Left lung (tissue), 4 donors: ENCODE measurements at regions not wholly inside any gene's neighbourhood (a gene's known extent, or its start where the extent isn't known, plus 50 kb on each side); places are given as distances from the start of the nearest gene placed in this dataset.
"Not testable (repeated sequence)": the region's sequence is repeated elsewhere in the genome, so short reads cannot be mapped to it uniquely, and the experiment has no call there.

Experiments
- ATAC-seq: fragments of 200-7000 bp; cut with Tn5 transposase; one replicate; pipeline ENCODE4 v1.9.1; 2020; ENCODE audit warnings: moderate library complexity
- DNase-seq, 4 donors: peaks; one replicate each; pipeline ENCODE4 v3.0.0-alpha.2; 2013 to 2020
- H3K27ac ChIP-seq, 2 donors: fragments of 200-600 bp; sonication (generic) in 1 of 2; one replicate each; pipeline versions ENCODE4 v1.5.0 to v1.8.0; 2020 to 2021
- H3K27me3 ChIP-seq, 2 donors: fragments of 200-600 bp; sonication (generic) in 1 of 2; one replicate each; pipeline versions ENCODE4 v1.5.0 to v1.8.0; 2020 to 2021
- H3K36me3 ChIP-seq, 2 donors: fragments of 200-600 bp; sonication (generic) in 1 of 2; one replicate each; pipeline versions ENCODE4 v1.5.0 to v1.8.0; 2020 to 2021
- H3K4me1 ChIP-seq, 2 donors: fragments of 200-600 bp; one replicate each; pipeline ENCODE4 v1.8.0; 2021
- H3K4me3 ChIP-seq, 2 donors: fragments of 200-600 bp; sonication (generic) in 1 of 2; one replicate each; pipeline versions ENCODE4 v1.5.0 to v1.8.0; 2020 to 2021; ENCODE audit warnings: mild to moderate bottlenecking in 1 of 2
- H3K9me3 ChIP-seq, 2 donors: fragments of 200-600 bp; sonication (generic) in 1 of 2; one replicate each; pipeline versions ENCODE4 v1.5.0 to v1.8.0; 2020 to 2021
- intact Hi-C, 2 donors: fragments of 100-400 bp; cut with DNase I; formaldehyde crosslinking; loops; one replicate each; pipeline versions ENCODE4 v1.11.2 to v1.14.2; 2022
- TF ChIP-seq, protein P1 (sequence below), 2 donors: fragments of 200-600 bp; sonication (generic) in 1 of 2; IDR thresholded peaks; one replicate each; pipeline versions ENCODE4 v1.5.0 to v1.8.0; 2021; ENCODE audit warnings: antibody characterized with exemption in 2 of 2
- donor health status: DM: no; HTN: yes; CAD: no.
- donor health status: DM: no; HTN: no; CAD: no.

DNA sequence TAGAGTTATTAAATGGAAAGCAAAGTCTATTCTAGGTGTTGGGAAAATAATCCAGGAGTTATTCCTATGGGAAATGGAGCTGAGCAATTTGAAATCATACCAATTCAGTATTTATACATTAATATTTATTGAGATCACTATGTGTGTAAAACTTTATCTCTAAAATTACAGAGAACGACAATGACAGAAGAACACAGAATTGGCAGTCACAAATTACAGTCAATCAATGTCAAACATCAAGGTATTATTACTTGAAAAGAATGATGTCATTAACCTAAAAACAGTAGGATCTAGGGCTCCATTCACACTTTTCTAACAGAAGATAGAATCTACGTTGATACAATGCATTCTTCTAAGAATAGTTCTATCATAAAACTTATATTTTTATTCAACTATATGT lies 154.9 kb upstream of the GJE1 start:
- Histone ChIP-seq H3K9me3 (peaks cover 0 to 3% of the 10 kb centered on the region in 2 donors), H3K27ac (no peak overlapping the region), H3K36me3 (no peaks in the 10 kb centered on the region), H3K27me3 (no peaks in the 10 kb centered on the region), H3K4me1 (no peaks in the 10 kb centered on the region), H3K4me3 (no peak overlapping the region)
- intact Hi-C loops = no loop called here
- ATAC-seq (no peak), DNase-seq (no peak)
- TF ChIP-seq, protein P1, sequence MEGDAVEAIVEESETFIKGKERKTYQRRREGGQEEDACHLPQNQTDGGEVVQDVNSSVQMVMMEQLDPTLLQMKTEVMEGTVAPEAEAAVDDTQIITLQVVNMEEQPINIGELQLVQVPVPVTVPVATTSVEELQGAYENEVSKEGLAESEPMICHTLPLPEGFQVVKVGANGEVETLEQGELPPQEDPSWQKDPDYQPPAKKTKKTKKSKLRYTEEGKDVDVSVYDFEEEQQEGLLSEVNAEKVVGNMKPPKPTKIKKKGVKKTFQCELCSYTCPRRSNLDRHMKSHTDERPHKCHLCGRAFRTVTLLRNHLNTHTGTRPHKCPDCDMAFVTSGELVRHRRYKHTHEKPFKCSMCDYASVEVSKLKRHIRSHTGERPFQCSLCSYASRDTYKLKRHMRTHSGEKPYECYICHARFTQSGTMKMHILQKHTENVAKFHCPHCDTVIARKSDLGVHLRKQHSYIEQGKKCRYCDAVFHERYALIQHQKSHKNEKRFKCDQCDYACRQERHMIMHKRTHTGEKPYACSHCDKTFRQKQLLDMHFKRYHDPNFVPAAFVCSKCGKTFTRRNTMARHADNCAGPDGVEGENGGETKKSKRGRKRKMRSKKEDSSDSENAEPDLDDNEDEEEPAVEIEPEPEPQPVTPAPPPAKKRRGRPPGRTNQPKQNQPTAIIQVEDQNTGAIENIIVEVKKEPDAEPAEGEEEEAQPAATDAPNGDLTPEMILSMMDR (IDR thresholded peaks at IDR 0.05) = no peak

DNA sequence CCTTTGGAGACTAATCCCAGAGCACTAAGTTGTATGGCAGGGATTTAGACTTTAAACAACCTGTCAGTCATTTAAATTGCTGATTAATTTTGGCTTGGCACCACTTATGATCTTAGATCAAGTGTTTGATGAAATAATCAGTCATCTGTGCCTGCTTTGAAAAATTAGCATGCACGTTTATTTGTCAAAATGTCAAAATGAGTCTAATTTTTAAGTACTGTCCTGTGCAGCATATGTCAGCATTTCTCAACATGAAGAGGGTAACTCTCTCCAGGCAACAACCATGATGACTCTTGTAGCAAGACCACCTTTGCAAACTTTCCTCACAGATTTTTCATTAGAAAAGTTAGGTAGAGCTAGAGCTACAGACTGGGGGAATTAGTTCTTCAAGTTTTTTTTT lies 155.7 kb upstream of the GJE1 start:
- no peak overlapping the region for H3K4me3 ChIP-seq

DNA sequence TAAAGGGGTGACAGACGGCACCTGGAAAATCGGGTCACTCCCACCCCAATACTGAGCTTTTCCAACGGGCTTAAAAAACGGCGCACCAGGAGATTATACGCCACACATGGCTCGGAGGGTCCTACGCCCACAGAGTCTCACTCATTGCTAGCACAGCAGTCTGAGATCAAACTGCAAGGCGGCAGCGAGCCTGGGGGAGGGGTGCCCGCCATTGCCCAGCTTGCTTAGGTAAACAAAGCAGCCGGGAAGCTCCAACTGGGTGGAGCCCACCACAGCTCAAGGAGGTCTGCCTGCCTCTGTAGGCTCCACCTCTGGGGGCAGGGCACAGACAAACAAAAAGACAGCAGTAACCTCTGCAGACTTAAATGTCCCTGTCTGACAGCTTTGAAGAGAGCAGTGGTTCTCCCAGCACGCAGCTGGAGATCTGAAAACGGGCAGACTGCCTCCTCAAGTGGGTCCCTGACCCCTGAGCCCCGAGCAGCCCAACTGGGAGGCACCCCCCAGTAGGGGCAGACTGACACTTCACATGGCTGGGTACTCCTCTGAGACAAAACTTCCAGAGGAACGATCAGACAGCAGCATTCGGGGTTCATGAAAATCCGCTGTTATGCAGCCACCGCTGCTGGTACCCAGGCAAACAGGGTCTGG lies 162.8 kb upstream of the GJE1 start:
- ATAC-seq, H3K27me3 ChIP-seq, intact Hi-C loops, H3K27ac ChIP-seq, H3K4me3 ChIP-seq, H3K36me3 ChIP-seq, H3K4me1 ChIP-seq, H3K9me3 ChIP-seq: not testable (repeated sequence)
- peak in 1 of 4 donors; percentile 17 for DNase-seq

More for the DNA sequence above, 155.7 kb upstream of the GJE1 start:
- DNase-seq = no peak
- TF ChIP-seq, protein P1 (IDR thresholded peaks at IDR 0.05) = no peak
- Histone ChIP-seq H3K36me3 (no peaks in the 10 kb centered on the region), H3K27me3 (no peaks in the 10 kb centered on the region), H3K9me3 (peaks cover 0 to 3% of the 10 kb centered on the region in 2 donors), H3K27ac (no peak overlapping the region), H3K4me1 (no peaks in the 10 kb centered on the region)
- intact Hi-C loops = no loop called here
- ATAC-seq = no peak

DNA sequence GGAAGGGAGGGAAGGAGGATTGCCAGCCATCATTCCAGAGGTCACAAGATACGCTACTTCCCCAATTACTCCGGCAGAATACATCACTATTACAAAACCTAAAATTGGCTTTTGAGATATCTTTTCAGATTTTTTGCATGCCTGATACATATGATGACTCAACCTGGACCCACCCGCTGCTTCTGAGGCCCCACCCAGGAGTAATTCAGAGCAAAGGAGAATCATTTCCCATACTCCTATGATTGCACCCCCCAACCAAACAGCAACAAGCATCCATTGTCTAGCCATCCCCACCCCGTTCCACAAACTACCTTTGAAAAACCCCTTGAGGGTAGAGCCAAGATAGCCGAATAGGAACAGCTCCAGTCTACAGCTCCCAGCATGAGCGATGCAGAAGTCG lies 163.5 kb upstream of the GJE1 start:
- TF ChIP-seq, protein P1 (IDR thresholded peaks at IDR 0.05) = no peak
- DNase-seq = no peak
- H3K4me3 ChIP-seq = no peak overlapping the region
- H3K27ac ChIP-seq = no peak overlapping the region
- peaks cover 0 to 6% of the 10 kb centered on the region in 2 donors for H3K9me3 ChIP-seq
- H3K36me3 ChIP-seq = no peaks in the 10 kb centered on the region
- no peak for ATAC-seq
- no peaks in the 10 kb centered on the region for H3K27me3 ChIP-seq
- intact Hi-C loops = no loop called here
- H3K4me1 ChIP-seq = no peaks in the 10 kb centered on the region

DNA sequence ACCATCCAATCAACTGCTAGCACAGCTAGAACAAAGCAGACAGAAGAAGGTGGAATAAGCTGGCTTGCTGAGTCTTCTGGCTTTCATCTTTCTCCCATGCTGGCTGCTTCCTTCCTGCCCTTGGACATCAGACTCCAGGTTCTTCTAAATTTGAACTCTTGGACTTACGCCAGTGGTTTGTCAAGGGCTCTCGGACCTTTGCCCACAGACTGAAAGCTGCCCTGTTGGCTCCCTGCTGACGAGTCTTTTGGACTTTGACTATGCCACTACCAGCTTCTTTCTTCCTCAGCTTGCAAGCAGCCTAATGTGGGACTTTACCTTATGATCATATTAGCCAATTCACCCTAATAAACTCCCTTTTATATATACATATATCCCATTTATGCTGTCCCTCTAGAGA lies 164.1 kb upstream of the GJE1 start:
- H3K36me3 ChIP-seq = no peaks in the 10 kb centered on the region
- DNase-seq (no peak), ATAC-seq (no peak)
- H3K9me3 ChIP-seq = peaks cover 0 to 3% of the 10 kb centered on the region in 2 donors
- H3K27ac ChIP-seq = no peak overlapping the region
- no peaks in the 10 kb centered on the region for H3K4me1 ChIP-seq
- H3K4me3 ChIP-seq = no peak overlapping the region
- TF ChIP-seq, protein P1 (IDR thresholded peaks at IDR 0.05) = no peak
- H3K27me3 ChIP-seq = no peaks in the 10 kb centered on the region
- intact Hi-C loops = no loop called here

DNA sequence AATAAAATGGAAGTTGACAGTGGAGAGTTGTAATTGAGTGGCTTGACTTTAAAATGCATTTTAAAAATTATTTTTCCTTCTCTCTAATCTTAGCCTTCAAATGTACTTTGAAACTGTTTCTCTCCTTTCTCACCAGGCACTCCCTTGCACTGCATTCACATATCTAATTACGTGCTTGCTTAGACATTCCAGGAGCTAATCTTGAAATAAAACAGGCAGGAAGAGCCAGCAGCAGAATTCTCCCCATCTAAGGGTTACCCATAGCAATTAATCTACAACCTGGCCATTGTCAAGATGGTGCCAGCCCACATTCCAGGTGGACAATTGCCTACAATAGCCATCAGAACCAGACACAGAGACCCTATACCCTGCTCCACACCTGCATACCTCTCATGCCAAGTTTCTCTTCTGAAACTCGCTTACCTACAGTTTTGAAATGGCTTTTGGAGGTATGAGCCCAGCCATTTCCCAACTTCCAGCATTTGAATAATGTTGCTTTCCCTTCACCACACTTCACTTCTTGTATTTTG lies 167.6 kb upstream of the GJE1 start:
- Histone ChIP-seq H3K4me3 (no peak overlapping the region), H3K36me3 (no peaks in the 10 kb centered on the region), H3K27me3 (no peaks in the 10 kb centered on the region), H3K27ac (no peak overlapping the region), H3K4me1 (no peaks in the 10 kb centered on the region), H3K9me3 (peaks cover 0 to 3% of the 10 kb centered on the region in 2 donors)
- no peak for DNase-seq
- ATAC-seq = no peak
- TF ChIP-seq, protein P1 (IDR thresholded peaks at IDR 0.05) = no peak
- intact Hi-C loops = no loop called here
